Left colon (tissue), 2 donors: ENCODE measurements at regions not wholly inside any gene's neighbourhood (a gene's known extent, or its start where the extent isn't known, plus 50 kb on each side); places are given as distances from the start of the nearest gene placed in this dataset.
A peak's percentile ranks its signal among the peaks of the same experiment; 100 is the strongest.
"Not testable (repeated sequence)": the region's sequence is repeated elsewhere in the genome, so short reads cannot be mapped to it uniquely, and the experiment has no call there.

Source experiments
- ATAC-seq: fragments of 200-7000 bp; cut with Tn5 transposase; one replicate; pipeline ENCODE4 v1.9.1; 2020; ENCODE audit warnings: mild to moderate bottlenecking, moderate library complexity
- DNase-seq, 2 donors: peaks; one replicate each; pipeline ENCODE4 v3.0.0-alpha.2; 2020
- intact Hi-C, 2 donors: fragments of 100-400 bp; cut with DNase I in 1 of 2; cut with micrococcal nuclease in 1 of 2; formaldehyde crosslinking; loops; one replicate each; pipeline versions ENCODE4 v1.11.2 to v1.14.0; 2022; cut with DNase I, micrococcal nuclease
- donor health status: DM: no; HTN: no; CAD: no.
- donor health status: DM: yes; HTN: yes; CAD: no.

GRCh38 chr6:26223650-26224546, 136.7 kb downstream of the HFE start:
- intact Hi-C loops = no loop called here
- ATAC-seq = peak; percentile 92
- peak; percentile 75 to 79 for DNase-seq

GRCh38 chr6:26224547-26224912, 137.3 kb downstream of the HFE start:
- no peak for DNase-seq
- intact Hi-C loops = no loop called here
- ATAC-seq = no peak

GRCh38 chr6:26224940-26225847, 138.0 kb downstream of the HFE start:
- intact Hi-C loops = no loop called here
- DNase-seq = no peak
- no peak for ATAC-seq

- DNase-seq (no peak), ATAC-seq (no peak)
- intact Hi-C loops = no loop called here
Observed at GRCh38 chr6:26225848-26226578, 138.8 kb downstream of the HFE start.

- ATAC-seq (no peak), DNase-seq (no peak)
- intact Hi-C loops = no loop called here
Observed at GRCh38 chr6:26226579-26226967, 138.4 kb upstream of the BTN3A2 start.

GRCh38 chr6:26230351-26230750, 134.6 kb upstream of the BTN3A2 start:
- DNase-seq (no peak), ATAC-seq (no peak)
- intact Hi-C loops = no loop called here

- intact Hi-C loops = no loop called here
- no peak for DNase-seq
- ATAC-seq = no peak
Observed at GRCh38 chr6:26231006-26231587, 133.9 kb upstream of the BTN3A2 start.

GRCh38 chr6:26232306-26232939, 132.6 kb upstream of the BTN3A2 start:
- DNase-seq (no peak), ATAC-seq (no peak)
- intact Hi-C loops = no loop called here

GRCh38 chr6:26232940-26233648, 131.9 kb upstream of the BTN3A2 start:
- ATAC-seq = no peak
- DNase-seq = no peak
- intact Hi-C loops = no loop called here

GRCh38 chr6:26233649-26234420, 131.2 kb upstream of the BTN3A2 start:
- intact Hi-C loops = no loop called here
- DNase-seq (peak; percentile 74 to 75), ATAC-seq (peak; percentile 71)

- intact Hi-C loops = no loop called here
- peak; percentile 77 to 84 for DNase-seq
Observed at GRCh38 chr6:26234421-26235301, 130.3 kb upstream of the BTN3A2 start.

GRCh38 chr6:26235302-26235670, 129.7 kb upstream of the BTN3A2 start:
- intact Hi-C loops = no loop called here

More at GRCh38 chr6:26234421-26235301, 130.3 kb upstream of the BTN3A2 start:
- ATAC-seq = peak; percentile 87

GRCh38 chr6:26239415-26239814, 125.6 kb upstream of the BTN3A2 start:
- intact Hi-C loops, ATAC-seq, DNase-seq: not testable (repeated sequence)

More at GRCh38 chr6:26235302-26235670, 129.7 kb upstream of the BTN3A2 start:
- DNase-seq = no peak
- ATAC-seq = no peak

- peak; percentile 53 to 83 for DNase-seq
- intact Hi-C loops = no loop called here
- no peak for ATAC-seq
Observed at GRCh38 chr6:26240157-26241032, 124.6 kb upstream of the BTN3A2 start.
